ENCODE measurements at regions not wholly inside any gene's neighbourhood (a gene's known extent, or its start where the extent isn't known, plus 50 kb on each side); places are given as distances from the start of the nearest gene placed in this dataset.

DNA sequence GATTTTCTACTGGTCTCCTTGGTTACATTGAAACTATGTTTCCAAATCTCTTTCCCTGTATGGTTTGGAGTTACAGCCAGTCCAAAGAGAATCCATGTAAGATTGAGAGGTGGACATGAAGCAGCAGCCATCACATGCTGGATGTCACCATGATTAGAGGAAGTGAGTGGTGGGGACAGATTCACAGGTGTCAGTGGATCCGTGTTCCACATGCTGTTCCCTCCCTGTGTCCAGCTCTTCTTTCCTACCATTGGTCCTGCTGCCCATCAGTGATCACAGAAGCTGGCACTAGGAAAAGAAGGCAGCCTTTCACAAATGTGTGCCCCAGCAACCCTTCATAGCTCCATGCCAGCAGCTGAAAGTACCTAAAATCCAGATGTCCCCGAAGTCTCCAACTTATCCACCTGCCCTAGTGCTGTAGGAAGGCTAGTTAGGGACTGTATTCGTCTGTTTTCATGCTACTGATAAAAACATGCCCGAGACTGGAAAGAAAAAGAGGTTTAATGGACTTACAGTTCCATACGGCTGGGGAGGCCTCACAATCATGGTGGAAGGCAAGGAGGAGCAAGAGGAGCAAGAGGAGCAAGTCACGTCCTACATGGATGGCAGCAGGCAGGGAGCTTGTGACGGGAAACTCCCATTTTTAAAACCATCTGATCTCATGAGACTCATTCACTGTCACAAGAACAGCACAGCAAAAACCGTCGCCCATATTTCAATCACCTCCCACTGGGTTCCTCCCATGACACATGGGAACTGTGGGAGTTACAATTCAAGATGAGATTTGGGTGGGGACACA lies 207.5 kb downstream of the INSIG2 start:
- TF ChIP-seq CHD2 (IDR thresholded peaks at IDR 0.05; ENCODE audit: low read length, partially characterized antibody) (no peak), RNF2 (IDR thresholded peaks at IDR 0.05; ENCODE audit: borderline replicate concordance, low read depth) (no peak), MAFK (IDR thresholded peaks at IDR 0.05; ENCODE audit: partially characterized antibody) (no peak), MYC (IDR thresholded peaks at IDR 0.05; ENCODE audit: borderline replicate concordance, low read length) (no peak), POLR2A (IDR thresholded peaks at IDR 0.05; ENCODE audit: low read length) (no peak), FOSL2 (IDR thresholded peaks at IDR 0.05) (no peak), FOSL2 (CRISPR knock-in tag; IDR thresholded peaks at IDR 0.05) (no peak), NR3C1 (IDR thresholded peaks at IDR 0.05) (no peak), ZSCAN20 (CRISPR knock-in tag; IDR thresholded peaks at IDR 0.05) (no peak), USF2 (IDR thresholded peaks at IDR 0.05) (no peak), EP300 (IDR thresholded peaks at IDR 0.05) (no peak), CHD4 (IDR thresholded peaks at IDR 0.05; ENCODE audit: borderline replicate concordance) (no peak)
- TF ChIP-seq, protein P1, sequence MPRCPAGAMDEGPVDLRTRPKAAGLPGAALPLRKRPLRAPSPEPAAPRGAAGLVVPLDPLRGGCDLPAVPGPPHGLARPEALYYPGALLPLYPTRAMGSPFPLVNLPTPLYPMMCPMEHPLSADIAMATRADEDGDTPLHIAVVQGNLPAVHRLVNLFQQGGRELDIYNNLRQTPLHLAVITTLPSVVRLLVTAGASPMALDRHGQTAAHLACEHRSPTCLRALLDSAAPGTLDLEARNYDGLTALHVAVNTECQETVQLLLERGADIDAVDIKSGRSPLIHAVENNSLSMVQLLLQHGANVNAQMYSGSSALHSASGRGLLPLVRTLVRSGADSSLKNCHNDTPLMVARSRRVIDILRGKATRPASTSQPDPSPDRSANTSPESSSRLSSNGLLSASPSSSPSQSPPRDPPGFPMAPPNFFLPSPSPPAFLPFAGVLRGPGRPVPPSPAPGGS (IDR thresholded peaks at IDR 0.05), result no peak
- TF ChIP-seq, protein P2, sequence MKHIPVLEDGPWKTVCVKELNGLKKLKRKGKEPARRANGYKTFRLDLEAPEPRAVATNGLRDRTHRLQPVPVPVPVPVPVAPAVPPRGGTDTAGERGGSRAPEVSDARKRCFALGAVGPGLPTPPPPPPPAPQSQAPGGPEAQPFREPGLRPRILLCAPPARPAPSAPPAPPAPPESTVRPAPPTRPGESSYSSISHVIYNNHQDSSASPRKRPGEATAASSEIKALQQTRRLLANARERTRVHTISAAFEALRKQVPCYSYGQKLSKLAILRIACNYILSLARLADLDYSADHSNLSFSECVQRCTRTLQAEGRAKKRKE (CRISPR knock-in tag; IDR thresholded peaks at IDR 0.05; ENCODE audit: low read depth), result no peak
- TF ChIP-seq, protein P3, sequence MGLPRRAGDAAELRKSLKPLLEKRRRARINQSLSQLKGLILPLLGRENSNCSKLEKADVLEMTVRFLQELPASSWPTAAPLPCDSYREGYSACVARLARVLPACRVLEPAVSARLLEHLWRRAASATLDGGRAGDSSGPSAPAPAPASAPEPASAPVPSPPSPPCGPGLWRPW (IDR thresholded peaks at IDR 0.05), result no peak
- CTCF ChIA-PET, result no interaction called here
- POLR2A ChIA-PET, result no interaction called here
- Histone ChIP-seq H3K27ac (no peak overlapping the region), H3K9me3 (no peaks in the 10 kb centered on the region; the same call in 2 of the 3 replicates), H3K4me1 (no peaks in the 10 kb centered on the region), H3K4me2 (no peak overlapping the region), H3K4me3 (no peak overlapping the region)
- DNase-seq (ENCODE audit: low read depth in 1 of 2, low spot score in 1 of 2) (no peak), FAIRE-seq (no peak), ATAC-seq (no peak)
- WGBS (ENCODE audit: missing lambda C conversion rate), result 5% methylated on average over 9 of the region's 9 CpGs

DNA sequence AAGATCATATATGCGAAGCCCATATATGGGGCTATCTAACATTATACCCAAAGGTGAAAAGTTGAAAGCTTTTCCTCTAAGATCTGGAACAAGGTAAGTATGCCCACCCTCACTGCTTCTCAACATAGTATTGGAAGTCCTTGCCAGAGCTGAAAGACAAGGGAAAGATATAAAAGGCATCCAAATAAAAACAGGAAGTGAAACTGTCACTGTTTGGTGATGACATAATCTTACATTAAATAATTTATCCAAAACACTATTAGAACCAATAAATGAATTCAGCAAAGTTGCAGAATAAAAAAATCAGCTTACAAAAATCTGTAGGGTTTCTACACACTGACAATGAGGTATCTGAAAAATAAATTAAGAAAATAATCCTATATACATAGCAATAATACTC lies 205.8 kb downstream of the INSIG2 start:
- TF ChIP-seq ZSCAN20 (CRISPR knock-in tag; IDR thresholded peaks at IDR 0.05), result no peak
- TF ChIP-seq RCOR1 (IDR thresholded peaks at IDR 0.05; ENCODE audit: low read depth, low read length), result no peak
- TF ChIP-seq FOSB (CRISPR knock-in tag; IDR thresholded peaks at IDR 0.05), result no peak
- no peak for TF ChIP-seq KDM5A (IDR thresholded peaks at IDR 0.05)
- no peak for TF ChIP-seq RAD21 (conservative IDR thresholded peaks at IDR 0.05 in 1 of 2, IDR thresholded peaks at IDR 0.05 in 1 of 2)
- FAIRE-seq, result no peak
- Histone ChIP-seq H3K4me1 (no peaks in the 10 kb centered on the region), H3K9me3 (no peaks in the 10 kb centered on the region; the same call in 2 of the 3 replicates), H3K4me3 (no peak overlapping the region), H3K27ac (no peak overlapping the region), H3K4me2 (no peak overlapping the region)
- POLR2A ChIA-PET, result no interaction called here
- ATAC-seq, result no peak
- DNase-seq (ENCODE audit: low read depth in 1 of 2, low spot score in 1 of 2), result no peak
- WGBS (ENCODE audit: missing lambda C conversion rate), result 52% methylated on average over 1 of the region's 1 CpG
- CTCF ChIA-PET, result no interaction called here

- 33% methylated on average over 2 of the region's 2 CpGs for WGBS (ENCODE audit: missing lambda C conversion rate)
- no peak for DNase-seq (ENCODE audit: low read depth in 1 of 2, low spot score in 1 of 2)
- ATAC-seq, result no peak
- ChIA-PET CTCF (interaction anchor here (0.6 to 0.7 kb wide), 3 partner anchors 12 to 1218 kb away, joined by 3 read pairs; no protein-coding TSS in a partner anchor), POLR2A (no interaction called here)
- no peaks in the 10 kb centered on the region for H3K4me1 ChIP-seq
- no peak overlapping the region for H3K4me2 ChIP-seq
- no peak overlapping the region for H3K27ac ChIP-seq
- FAIRE-seq, result no peak
- H3K4me3 ChIP-seq, result no peak overlapping the region
- H3K9me3 ChIP-seq, result no peaks in the 10 kb centered on the region; the same call in 2 of the 3 replicates
- no peak for TF ChIP-seq PBX3 (IDR thresholded peaks at IDR 0.05)
- TF ChIP-seq NPAS2 (CRISPR knock-in tag; IDR thresholded peaks at IDR 0.05; ENCODE audit: borderline replicate concordance), result no peak
- TF ChIP-seq BHLHE40 (IDR thresholded peaks at IDR 0.05; ENCODE audit: low read depth, low read length), result no peak
- TF ChIP-seq, protein P4, sequence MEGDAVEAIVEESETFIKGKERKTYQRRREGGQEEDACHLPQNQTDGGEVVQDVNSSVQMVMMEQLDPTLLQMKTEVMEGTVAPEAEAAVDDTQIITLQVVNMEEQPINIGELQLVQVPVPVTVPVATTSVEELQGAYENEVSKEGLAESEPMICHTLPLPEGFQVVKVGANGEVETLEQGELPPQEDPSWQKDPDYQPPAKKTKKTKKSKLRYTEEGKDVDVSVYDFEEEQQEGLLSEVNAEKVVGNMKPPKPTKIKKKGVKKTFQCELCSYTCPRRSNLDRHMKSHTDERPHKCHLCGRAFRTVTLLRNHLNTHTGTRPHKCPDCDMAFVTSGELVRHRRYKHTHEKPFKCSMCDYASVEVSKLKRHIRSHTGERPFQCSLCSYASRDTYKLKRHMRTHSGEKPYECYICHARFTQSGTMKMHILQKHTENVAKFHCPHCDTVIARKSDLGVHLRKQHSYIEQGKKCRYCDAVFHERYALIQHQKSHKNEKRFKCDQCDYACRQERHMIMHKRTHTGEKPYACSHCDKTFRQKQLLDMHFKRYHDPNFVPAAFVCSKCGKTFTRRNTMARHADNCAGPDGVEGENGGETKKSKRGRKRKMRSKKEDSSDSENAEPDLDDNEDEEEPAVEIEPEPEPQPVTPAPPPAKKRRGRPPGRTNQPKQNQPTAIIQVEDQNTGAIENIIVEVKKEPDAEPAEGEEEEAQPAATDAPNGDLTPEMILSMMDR (IDR thresholded peaks at IDR 0.05), result no peak
- TF ChIP-seq MAFK (IDR thresholded peaks at IDR 0.05; ENCODE audit: partially characterized antibody), result no peak
- no peak for TF ChIP-seq HEYL (CRISPR knock-in tag; IDR thresholded peaks at IDR 0.05)
- TF ChIP-seq MAX (IDR thresholded peaks at IDR 0.05), result no peak
- no peak for TF ChIP-seq RNF2 (IDR thresholded peaks at IDR 0.05; ENCODE audit: borderline replicate concordance, low read depth)
- no peak for TF ChIP-seq JUN (IDR thresholded peaks at IDR 0.05)
- no peak for TF ChIP-seq ESRRA (IDR thresholded peaks at IDR 0.05; ENCODE audit: borderline replicate concordance, low read length)
- TF ChIP-seq, protein P1 (IDR thresholded peaks at IDR 0.05), result no peak
Observed at GRCh38 chr2:118292991-118293390, 204.7 kb downstream of the INSIG2 start.
